ENCODE measurements at regions not wholly inside any gene's neighbourhood (a gene's known extent, or its start where the extent isn't known, plus 50 kb on each side); places are given as distances from the start of the nearest gene placed in this dataset.

GRCh38 chr16:8380311-8380710 lies 210.0 kb downstream of the TMEM114 start:
- TF ChIP-seq EZH2 (IDR thresholded peaks at IDR 0.05; ENCODE audit: borderline replicate concordance, insufficient read depth, low read depth, low read length, poor library complexity, severe bottlenecking): no peak
- no peak for TF ChIP-seq CTCF (IDR thresholded peaks at IDR 0.05)
